Endothelial cell of umbilical vein (primary cell): ENCODE measurements at regions not wholly inside any gene's neighbourhood (a gene's known extent, or its start where the extent isn't known, plus 50 kb on each side); places are given as distances from the start of the nearest gene placed in this dataset.

Source experiments
- BruUV-seq: library from RNA; stranded (reverse); fragments of 400-500 nt; replicated peaks from 2 replicates; lab custom pipeline; 2021; lab: Mats Ljungman, UMichigan
- CTCF ChIA-PET: fragments of 300-600, 350-600 bp; sonication (Branson Sonifier 250); formaldehyde crosslinking; loops from one replicate; lab custom pipeline; 2021; ENCODE audit warnings: antibody characterized with exemption, inconsistent platforms; lab: Charles Lee
- POLR2A ChIA-PET: fragments of 300-600, 350-600 bp; sonication (Branson Sonifier 250); formaldehyde crosslinking; loops from one replicate; lab custom pipeline; 2021; ENCODE audit warnings: antibody characterized with exemption, inconsistent platforms; lab: Charles Lee
- DNase-seq: peaks from one replicate; pipeline ENCODE4 v3.0.0-alpha.2; 2011; ENCODE audit warnings: low read depth, low spot score
- FAIRE-seq: peaks from 2 replicates; lab custom pipeline; 2011; peaks lifted over from hg19 to GRCh38; lab: Jason Lieb, UNC
- H2AFZ ChIP-seq: 2 replicates; pipeline ENCODE4 v1.6.0; 2012; ENCODE audit warnings: low read depth, low read length, control low read depth, inconsistent platforms
- H3K27ac ChIP-seq: 2 replicates; pipeline ENCODE4 v1.5.1; 2011; ENCODE audit warnings: low read depth, mild to moderate bottlenecking, control low read depth, low read length, moderate library complexity; ENCODE audit not compliant: insufficient read depth
- H3K27me3 ChIP-seq, 2 experiments: 2 replicates each; pipeline versions ENCODE4 v1.6.0 to v1.6.1; 2011; ENCODE audit warnings: low read length in 2 of 2, mixed read lengths in 1 of 2; ENCODE audit not compliant: control insufficient read depth in 2 of 2, insufficient read depth in 2 of 2
- H3K36me3 ChIP-seq, 2 experiments: 2 replicates in 1 of 2; 3 replicates in 1 of 2; pipeline ENCODE4 v1.5.1; 2011; ENCODE audit warnings: low read length in 2 of 2, mild to moderate bottlenecking in 1 of 2, moderate library complexity in 1 of 2; ENCODE audit not compliant: control insufficient read depth in 2 of 2, insufficient read depth in 2 of 2; ENCODE audit errors: extremely low read depth in 1 of 2
- H3K4me1 ChIP-seq: 3 replicates; pipeline ENCODE4 v1.5.1; 2011; ENCODE audit warnings: mild to moderate bottlenecking, low read length; ENCODE audit not compliant: control insufficient read depth, insufficient read depth; ENCODE audit errors: extremely low read depth
- H3K4me2 ChIP-seq: 2 replicates; pipeline ENCODE4 v1.6.1; 2011; ENCODE audit warnings: low read length, control low read depth, mixed read lengths; ENCODE audit not compliant: insufficient read depth
- H3K4me3 ChIP-seq, 3 experiments: fragments of 200-600 bp in 1 of 3; sonication (generic), shearing (Covaris generic) in 1 of 3; replicated peaks in 1 of 3; 2 replicates each; pipeline ENCODE4 v1.5.1; 2011 to 2016; ENCODE audit warnings: control low read depth in 3 of 3, low read length in 3 of 3, mild to moderate bottlenecking in 2 of 3, inconsistent platforms in 1 of 3, low read depth in 1 of 3, moderate library complexity in 1 of 3; ENCODE audit not compliant: insufficient read depth in 1 of 3
- H3K79me2 ChIP-seq: 2 replicates; pipeline ENCODE4 v1.6.0; 2012; ENCODE audit warnings: low read length, inconsistent platforms; ENCODE audit not compliant: control insufficient read depth, insufficient read depth
- H3K9ac ChIP-seq: replicated peaks from 2 replicates; pipeline ENCODE3; 2011; ENCODE audit warnings: low read length, control low read depth; ENCODE audit not compliant: insufficient read depth; ENCODE audit errors: extremely low read depth
- H3K9me1 ChIP-seq: replicated peaks from 3 replicates; pipeline ENCODE4 v1.6.0; 2011; ENCODE audit warnings: mild to moderate bottlenecking, low read length; ENCODE audit not compliant: control insufficient read depth, insufficient read depth; ENCODE audit errors: extremely low read depth
- H3K9me3 ChIP-seq: replicated peaks from 2 replicates; pipeline ENCODE4 v1.5.1; 2012; ENCODE audit warnings: low read length, inconsistent platforms; ENCODE audit not compliant: control insufficient read depth, insufficient read depth
- H4K20me1 ChIP-seq: replicated peaks from 2 replicates; pipeline ENCODE3; 2011; ENCODE audit warnings: mild to moderate bottlenecking, low read length; ENCODE audit not compliant: control insufficient read depth, insufficient read depth; ENCODE audit errors: extremely low read depth
- EZH2 ChIP-seq: IDR thresholded peaks from 2 replicates; pipeline ENCODE4 v1.6.1; 2012; ENCODE audit warnings: borderline replicate concordance, low read depth, mild to moderate bottlenecking, moderate library complexity, low read length, inconsistent platforms; ENCODE audit not compliant: severe bottlenecking
- FOS ChIP-seq: IDR thresholded peaks from 2 replicates; pipeline ENCODE4 v1.6.1; 2011; ENCODE audit warnings: mild to moderate bottlenecking, low read length, moderate library complexity, borderline replicate concordance; ENCODE audit not compliant: insufficient read depth
- GATA2 ChIP-seq: IDR thresholded peaks from 2 replicates; pipeline ENCODE4 v1.7.0; 2011; ENCODE audit warnings: low read depth, mild to moderate bottlenecking, moderate library complexity, mixed read lengths, low read length; ENCODE audit not compliant: insufficient read length, insufficient read depth
- JUN ChIP-seq: IDR thresholded peaks from 2 replicates; pipeline ENCODE4 v1.6.1; 2011; ENCODE audit warnings: borderline replicate concordance, low read depth; ENCODE audit not compliant: insufficient read length, insufficient read depth
- MAX ChIP-seq: IDR thresholded peaks from 2 replicates; pipeline ENCODE4 v1.6.1; 2011; ENCODE audit not compliant: insufficient read depth, insufficient read length
- MYC ChIP-seq: IDR thresholded peaks from one replicate; pipeline ENCODE4 v1.6.1; 2011; ENCODE audit warnings: mild to moderate bottlenecking, low read depth, low read length
- POLR2A ChIP-seq: IDR thresholded peaks from 2 replicates; pipeline ENCODE4 v1.6.1; 2012; ENCODE audit warnings: low read depth, mild to moderate bottlenecking, control low read depth, low read length
- POLR2AphosphoS5 ChIP-seq: IDR thresholded peaks from 2 replicates; pipeline ENCODE4 v1.6.1; 2012; ENCODE audit warnings: low read depth, mild to moderate bottlenecking, control low read depth, low read length, moderate library complexity; ENCODE audit not compliant: insufficient read depth
- dilution Hi-C: fragments of 300-500 bp; cut with MboI; formaldehyde crosslinking; loops from one replicate; pipeline ENCODE4 v1.15.0; 2019; ENCODE audit warnings: low sequenced_read_pairs; ENCODE audit not compliant: extremely low pct_ligation_motif_present
- intact Hi-C: fragments of 100-400 bp; cut with micrococcal nuclease; formaldehyde crosslinking; loops from one replicate; pipeline ENCODE4 v1.10.0; 2022
- TF ChIP-seq, protein P1 (sequence below), 2 donors: IDR thresholded peaks; 1 replicate in 1 of 2; 2 replicates in 1 of 2; pipeline ENCODE4 v1.5.1; 2011; ENCODE audit warnings: low read length in 2 of 2, mild to moderate bottlenecking in 2 of 2, moderate library complexity in 2 of 2, control low read depth in 1 of 2, inconsistent platforms in 1 of 2, low read depth in 1 of 2; ENCODE audit not compliant: insufficient read depth in 1 of 2; ENCODE audit errors: extremely low read depth in 1 of 2

- POLR2A ChIA-PET, result no interaction called here
- no peaks in the 10 kb centered on the region for H4K20me1 ChIP-seq
- dilution Hi-C loops, result no loop called here
These were observed 561.7 kb upstream of the POM121L12 start for GRCh38 chr7:52473756-52474155.

More at GRCh38 chr7:52473756-52474155, 561.7 kb upstream of the POM121L12 start:
- no peak overlapping the region for H3K4me2 ChIP-seq
- no peak for DNase-seq
- H3K27me3 ChIP-seq, result no peaks in the 10 kb centered on the region
- H3K79me2 ChIP-seq, result no peaks in the 10 kb centered on the region
- FAIRE-seq, result no peak
- intact Hi-C loops, result no loop called here
- H3K4me3 ChIP-seq, result no peak overlapping the region
- no peak overlapping the region for H3K9ac ChIP-seq
- H3K9me1 ChIP-seq, result no peaks in the 10 kb centered on the region
- no TSS peak for BruUV-seq
- H3K27ac ChIP-seq, result no peak overlapping the region
- H3K36me3 ChIP-seq, result no peaks in the 10 kb centered on the region
- no peaks in the 10 kb centered on the region for H3K9me3 ChIP-seq
- H2AFZ ChIP-seq, result peak overlapping the region; percentile 38
- CTCF ChIA-PET, result no interaction called here
- TF ChIP-seq MYC (no peak), POLR2A (no peak), MAX (no peak), FOS (no peak), POLR2AphosphoS5 (no peak), JUN (no peak), EZH2 (no peak), GATA2 (no peak)
- TF ChIP-seq, protein P1, sequence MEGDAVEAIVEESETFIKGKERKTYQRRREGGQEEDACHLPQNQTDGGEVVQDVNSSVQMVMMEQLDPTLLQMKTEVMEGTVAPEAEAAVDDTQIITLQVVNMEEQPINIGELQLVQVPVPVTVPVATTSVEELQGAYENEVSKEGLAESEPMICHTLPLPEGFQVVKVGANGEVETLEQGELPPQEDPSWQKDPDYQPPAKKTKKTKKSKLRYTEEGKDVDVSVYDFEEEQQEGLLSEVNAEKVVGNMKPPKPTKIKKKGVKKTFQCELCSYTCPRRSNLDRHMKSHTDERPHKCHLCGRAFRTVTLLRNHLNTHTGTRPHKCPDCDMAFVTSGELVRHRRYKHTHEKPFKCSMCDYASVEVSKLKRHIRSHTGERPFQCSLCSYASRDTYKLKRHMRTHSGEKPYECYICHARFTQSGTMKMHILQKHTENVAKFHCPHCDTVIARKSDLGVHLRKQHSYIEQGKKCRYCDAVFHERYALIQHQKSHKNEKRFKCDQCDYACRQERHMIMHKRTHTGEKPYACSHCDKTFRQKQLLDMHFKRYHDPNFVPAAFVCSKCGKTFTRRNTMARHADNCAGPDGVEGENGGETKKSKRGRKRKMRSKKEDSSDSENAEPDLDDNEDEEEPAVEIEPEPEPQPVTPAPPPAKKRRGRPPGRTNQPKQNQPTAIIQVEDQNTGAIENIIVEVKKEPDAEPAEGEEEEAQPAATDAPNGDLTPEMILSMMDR (IDR thresholded peaks at IDR 0.05; ENCODE audit: extremely low read depth in 1 of 2, insufficient read depth in 1 of 2, low read depth in 1 of 2, low read length in 2 of 2), result no peak
- no peaks in the 10 kb centered on the region for H3K4me1 ChIP-seq
